MG63 (cell line): ENCODE measurements at regions not wholly inside any gene's neighbourhood (a gene's known extent, or its start where the extent isn't known, plus 50 kb on each side); places are given as distances from the start of the nearest gene placed in this dataset.
"Not testable (repeated sequence)": the region's sequence is repeated elsewhere in the genome, so short reads cannot be mapped to it uniquely, and the experiment has no call there.

Source experiments
- DNase-seq: peaks from one replicate; pipeline ENCODE4 v3.0.0-alpha.2; 2020
- H3K27me3 ChIP-seq: fragments of 250-450 bp; sonication (Bioruptor Pico); 2 replicates; pipeline ENCODE4 v1.5.1; 2020; ENCODE audit warnings: mild to moderate bottlenecking, moderate library complexity
- H3K36me3 ChIP-seq: fragments of 250-450 bp; sonication (Bioruptor Pico); 2 replicates; pipeline ENCODE4 v1.5.1; 2020; ENCODE audit warnings: mild to moderate bottlenecking, moderate library complexity
- H3K4me3 ChIP-seq: fragments of 250-450 bp; sonication (Bioruptor Pico); 2 replicates; pipeline ENCODE4 v1.5.1; 2020; ENCODE audit warnings: mild to moderate bottlenecking, moderate library complexity
- H3K9me3 ChIP-seq: fragments of 250-450 bp; sonication (Bioruptor Pico); 2 replicates; pipeline ENCODE4 v1.5.1; 2020; ENCODE audit warnings: mild to moderate bottlenecking, moderate library complexity

- Histone ChIP-seq H3K9me3 (no peaks in the 10 kb centered on the region), H3K27me3 (no peaks in the 10 kb centered on the region), H3K4me3 (no peak overlapping the region), H3K36me3 (no peaks in the 10 kb centered on the region)
- DNase-seq: no peak
Observed at GRCh38 chr10:118851062-118852035, 96.6 kb upstream of the CACUL1 start.

GRCh38 chr10:118853916-118854315 is 99.1 kb upstream of the CACUL1 start:
- no peaks in the 10 kb centered on the region for H3K9me3 ChIP-seq
- no peak for DNase-seq
- H3K4me3 ChIP-seq: no peak overlapping the region
- H3K27me3 ChIP-seq: no peaks in the 10 kb centered on the region
- H3K36me3 ChIP-seq: no peaks in the 10 kb centered on the region

- Histone ChIP-seq H3K36me3 (no peaks in the 10 kb centered on the region), H3K4me3 (no peak overlapping the region), H3K9me3 (peaks cover under 1% of the 10 kb centered on the region; the same call in 1 of the 2 replicates), H3K27me3 (no peaks in the 10 kb centered on the region)
- DNase-seq: no peak
Observed at GRCh38 chr10:118856106-118856505, 101.3 kb upstream of the CACUL1 start.

GRCh38 chr10:118865998-118866693 is 111.4 kb upstream of the CACUL1 start:
- H3K27me3 ChIP-seq: no peaks in the 10 kb centered on the region
- DNase-seq: no peak
- no peaks in the 10 kb centered on the region for H3K36me3 ChIP-seq
- peaks cover 3% of the 10 kb centered on the region for H3K9me3 ChIP-seq
- no peak overlapping the region for H3K4me3 ChIP-seq

GRCh38 chr10:118867768-118868167 is 113.0 kb upstream of the CACUL1 start:
- no peaks in the 10 kb centered on the region for H3K36me3 ChIP-seq
- DNase-seq: no peak
- no peaks in the 10 kb centered on the region; the same call in 1 of the 2 replicates for H3K9me3 ChIP-seq
- H3K27me3 ChIP-seq: no peaks in the 10 kb centered on the region
- H3K4me3 ChIP-seq: no peak overlapping the region

GRCh38 chr10:118868589-118868988 is 113.8 kb upstream of the CACUL1 start:
- H3K36me3 ChIP-seq: no peaks in the 10 kb centered on the region
- no peak for DNase-seq
- no peak overlapping the region for H3K4me3 ChIP-seq
- H3K9me3 ChIP-seq: no peaks in the 10 kb centered on the region
- H3K27me3 ChIP-seq: no peaks in the 10 kb centered on the region

- peak; percentile 86 for DNase-seq
- Histone ChIP-seq H3K9me3 (no peaks in the 10 kb centered on the region; the same call in 1 of the 2 replicates), H3K36me3 (no peaks in the 10 kb centered on the region), H3K4me3 (no peak overlapping the region), H3K27me3 (no peaks in the 10 kb centered on the region)
Observed at GRCh38 chr10:118870467-118871243, 115.9 kb upstream of the CACUL1 start.

- Histone ChIP-seq H3K27me3 (no peaks in the 10 kb centered on the region), H3K4me3 (no peak overlapping the region), H3K9me3 (no peaks in the 10 kb centered on the region; the same call in 1 of the 2 replicates), H3K36me3 (no peaks in the 10 kb centered on the region)
- DNase-seq: no peak
Observed at GRCh38 chr10:118871244-118871865, 116.6 kb upstream of the CACUL1 start.

GRCh38 chr10:118873091-118873737 is 118.4 kb upstream of the CACUL1 start:
- no peaks in the 10 kb centered on the region for H3K36me3 ChIP-seq
- H3K9me3 ChIP-seq: no peaks in the 10 kb centered on the region; the same call in 1 of the 2 replicates
- H3K4me3 ChIP-seq: no peak overlapping the region
- H3K27me3 ChIP-seq: no peaks in the 10 kb centered on the region
- peak; percentile 61 for DNase-seq

- no peaks in the 10 kb centered on the region for H3K36me3 ChIP-seq
- no peak for DNase-seq
- no peak overlapping the region for H3K4me3 ChIP-seq
- H3K9me3 ChIP-seq: no peaks in the 10 kb centered on the region; the same call in 1 of the 2 replicates
- H3K27me3 ChIP-seq: no peaks in the 10 kb centered on the region
Observed at GRCh38 chr10:118873738-118874105, 119.0 kb upstream of the CACUL1 start.

- Histone ChIP-seq H3K4me3 (no peak overlapping the region), H3K9me3 (no peaks in the 10 kb centered on the region; the same call in 1 of the 2 replicates), H3K27me3 (no peaks in the 10 kb centered on the region), H3K36me3 (no peaks in the 10 kb centered on the region)
- no peak for DNase-seq
Observed at GRCh38 chr10:118874171-118874570, 119.4 kb upstream of the CACUL1 start.

GRCh38 chr10:118875087-118875486 is 120.3 kb upstream of the CACUL1 start:
- no peak for DNase-seq
- no peaks in the 10 kb centered on the region for H3K36me3 ChIP-seq
- H3K4me3 ChIP-seq: no peak overlapping the region
- no peaks in the 10 kb centered on the region; the same call in 1 of the 2 replicates for H3K9me3 ChIP-seq
- H3K27me3 ChIP-seq: no peaks in the 10 kb centered on the region

GRCh38 chr10:118882741-118883140 is 128.0 kb upstream of the CACUL1 start:
- Histone ChIP-seq H3K4me3 (no peak overlapping the region), H3K9me3 (no peaks in the 10 kb centered on the region; the same call in 1 of the 2 replicates), H3K36me3 (no peaks in the 10 kb centered on the region), H3K27me3 (no peaks in the 10 kb centered on the region)
- no peak for DNase-seq

GRCh38 chr10:118892255-118892654 is 137.3 kb upstream of the NANOS1 start:
- no peaks in the 10 kb centered on the region for H3K36me3 ChIP-seq
- no peaks in the 10 kb centered on the region for H3K9me3 ChIP-seq
- H3K27me3 ChIP-seq: no peaks in the 10 kb centered on the region
- no peak overlapping the region for H3K4me3 ChIP-seq
- DNase-seq: no peak

GRCh38 chr10:118894891-118895290 is 134.6 kb upstream of the NANOS1 start:
- DNase-seq, H3K36me3 ChIP-seq, H3K4me3 ChIP-seq, H3K9me3 ChIP-seq, H3K27me3 ChIP-seq: not testable (repeated sequence)

GRCh38 chr10:118900617-118901016 is 128.9 kb upstream of the NANOS1 start:
- DNase-seq: no peak
- Histone ChIP-seq H3K4me3 (no peak overlapping the region), H3K27me3 (no peaks in the 10 kb centered on the region), H3K9me3 (0 out of 2 replicates have a peak, but pooled peaks cover 3% of the 10 kb centered on the region), H3K36me3 (no peaks in the 10 kb centered on the region)
